ENCODE measurements at regions not wholly inside any gene's neighbourhood (a gene's known extent, or its start where the extent isn't known, plus 50 kb on each side); places are given as distances from the start of the nearest gene placed in this dataset.

- WGBS, 2 donors = 89 to 92% methylated on average over 4 of the region's 4 CpGs
- H3K4me1 ChIP-seq = no peaks in the 10 kb centered on the region
- H3K36me3 ChIP-seq = no peaks in the 10 kb centered on the region
- intact Hi-C loops (cut with DNase I) = no loop called here
- no peak overlapping the region for H3K27ac ChIP-seq
- H3K4me3 ChIP-seq = no peak overlapping the region
- no peak for DNase-seq
- no peak for TF ChIP-seq CTCF (IDR thresholded peaks at IDR 0.05)
- no peak for TF ChIP-seq POLR2AphosphoS5 (IDR thresholded peaks at IDR 0.05)
- TF ChIP-seq EP300 (IDR thresholded peaks at IDR 0.05) = no peak
- TF ChIP-seq POLR2A (IDR thresholded peaks at IDR 0.05) = no peak
- H3K27me3 ChIP-seq = no peaks in the 10 kb centered on the region
- H3K9me3 ChIP-seq = no peaks in the 10 kb centered on the region
Measured at GRCh38 chr13:90436697-90437096, 910.8 kb upstream of the MIR17HG start.

GRCh38 chr13:90438576-90438975, 908.9 kb upstream of the MIR17HG start:
- intact Hi-C loops (cut with DNase I) = no loop called here
- 70 to 74% methylated on average over 3 of the region's 3 CpGs for WGBS, 2 donors

GRCh38 chr13:90443268-90443667, 904.2 kb upstream of the MIR17HG start:
- 73 to 85% methylated on average over 3 of the region's 3 CpGs for WGBS, 2 donors
- Histone ChIP-seq H3K36me3 (no peaks in the 10 kb centered on the region), H3K4me1 (peaks cover 0 to 13% (median 9%) of the 10 kb centered on the region in 4 donors), H3K27me3 (no peaks in the 10 kb centered on the region), H3K4me3 (no peak overlapping the region), H3K27ac (no peak overlapping the region), H3K9me3 (no peaks in the 10 kb centered on the region)
- no peak for TF ChIP-seq POLR2AphosphoS5 (IDR thresholded peaks at IDR 0.05)
- no peak for TF ChIP-seq EP300 (IDR thresholded peaks at IDR 0.05)
- no peak for TF ChIP-seq CTCF (IDR thresholded peaks at IDR 0.05)
- no peak for TF ChIP-seq POLR2A (IDR thresholded peaks at IDR 0.05)
- intact Hi-C loops (cut with DNase I) = no loop called here
- no peak for DNase-seq

More at GRCh38 chr13:90438576-90438975, 908.9 kb upstream of the MIR17HG start:
- DNase-seq = no peak
- H3K27ac ChIP-seq = no peak overlapping the region
- TF ChIP-seq POLR2A (IDR thresholded peaks at IDR 0.05) (no peak), CTCF (IDR thresholded peaks at IDR 0.05) (no peak), EP300 (IDR thresholded peaks at IDR 0.05) (no peak), POLR2AphosphoS5 (IDR thresholded peaks at IDR 0.05) (no peak)
- H3K4me3 ChIP-seq = no peak overlapping the region
- no peaks in the 10 kb centered on the region for H3K9me3 ChIP-seq
- no peaks in the 10 kb centered on the region for H3K27me3 ChIP-seq
- H3K4me1 ChIP-seq = no peaks in the 10 kb centered on the region
- no peaks in the 10 kb centered on the region for H3K36me3 ChIP-seq

GRCh38 chr13:90444232-90444631, 903.3 kb upstream of the MIR17HG start:
- no peak for DNase-seq
- Histone ChIP-seq H3K4me3 (no peak overlapping the region), H3K4me1 (peaks cover 0 to 13% (median 9%) of the 10 kb centered on the region in 4 donors), H3K36me3 (no peaks in the 10 kb centered on the region), H3K27ac (no peak overlapping the region), H3K27me3 (no peaks in the 10 kb centered on the region), H3K9me3 (no peaks in the 10 kb centered on the region)
- intact Hi-C loops (cut with DNase I) = no loop called here
- TF ChIP-seq POLR2A (IDR thresholded peaks at IDR 0.05) (no peak), EP300 (IDR thresholded peaks at IDR 0.05) (no peak), POLR2AphosphoS5 (IDR thresholded peaks at IDR 0.05) (no peak), CTCF (IDR thresholded peaks at IDR 0.05) (no peak)
- 68 to 75% methylated on average over 1 of the region's 1 CpG for WGBS, 2 donors

GRCh38 chr13:90445179-90445578, 902.3 kb upstream of the MIR17HG start:
- no peak for TF ChIP-seq EP300 (IDR thresholded peaks at IDR 0.05)
- TF ChIP-seq POLR2A (IDR thresholded peaks at IDR 0.05) = no peak
- no peak for TF ChIP-seq POLR2AphosphoS5 (IDR thresholded peaks at IDR 0.05)
- no peak for TF ChIP-seq CTCF (IDR thresholded peaks at IDR 0.05)
- H3K36me3 ChIP-seq = no peaks in the 10 kb centered on the region
- H3K4me3 ChIP-seq = no peak overlapping the region
- DNase-seq = no peak
- WGBS, 2 donors = 60 to 73% methylated on average over 2 of the region's 2 CpGs
- no peak overlapping the region for H3K27ac ChIP-seq
- no peaks in the 10 kb centered on the region for H3K27me3 ChIP-seq
- H3K9me3 ChIP-seq = no peaks in the 10 kb centered on the region
- peaks cover 0 to 13% (median 9%) of the 10 kb centered on the region in 4 donors for H3K4me1 ChIP-seq
- intact Hi-C loops (cut with DNase I) = no loop called here

All from sigmoid colon (tissue), 6 donors.